HuH-7.5 (cell line): ENCODE measurements at regions not wholly inside any gene's neighbourhood (a gene's known extent, or its start where the extent isn't known, plus 50 kb on each side); places are given as distances from the start of the nearest gene placed in this dataset.

ENCODE experiments used
- DNase-seq: peaks from one replicate; pipeline ENCODE4 v3.0.0; 2011; ENCODE audit warnings: low spot score

- no peak for DNase-seq
Measured at GRCh38 chr3:10764259-10765051, 51.6 kb upstream of the SLC6A11 start.

DNA sequence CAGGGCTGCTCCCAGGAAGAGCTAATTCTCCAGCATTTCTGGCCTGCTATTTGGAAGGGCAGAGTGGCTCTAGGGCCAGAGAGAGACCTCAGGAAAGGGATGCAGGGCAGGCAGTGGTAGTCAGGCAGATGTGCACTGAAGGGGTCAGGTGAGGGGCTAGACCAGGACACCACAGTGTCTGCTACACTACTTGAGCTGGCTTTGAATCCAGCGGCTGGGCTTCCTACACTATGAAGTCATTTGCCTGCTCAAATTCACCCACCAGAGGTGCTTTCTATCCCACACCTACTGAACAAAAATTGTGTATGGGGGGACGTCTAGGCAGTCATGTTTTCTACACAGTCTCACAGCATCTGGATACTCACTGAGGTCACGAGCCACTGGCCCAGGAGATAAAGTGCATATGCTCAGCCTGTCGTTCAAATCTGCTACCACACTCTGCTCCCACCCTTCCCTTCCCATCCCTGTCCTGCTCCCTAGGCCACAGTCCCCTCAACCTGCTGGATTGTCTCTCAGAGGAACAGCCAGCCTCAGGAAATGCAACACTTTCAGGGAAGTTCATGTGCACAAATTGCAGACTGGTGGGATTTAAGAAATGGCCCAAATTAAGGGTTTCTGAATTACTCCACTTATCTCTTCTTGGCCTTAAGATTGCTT, 49.9 kb upstream of the SLC6A11 start:
- DNase-seq: no peak
